PC-9 (cell line): ENCODE measurements at regions not wholly inside any gene's neighbourhood (a gene's known extent, or its start where the extent isn't known, plus 50 kb on each side); places are given as distances from the start of the nearest gene placed in this dataset.

Experiments
- EZH2 ChIP-seq: fragments of 200-600 bp; sonication (generic); IDR thresholded peaks from 2 replicates; pipeline ENCODE4 v1.8.0; 2017; ENCODE audit warnings: antibody characterized with exemption, low read depth
- TF ChIP-seq, protein P1 (sequence below): fragments of 200-600 bp; sonication (generic); conservative IDR thresholded peaks from 2 replicates; pipeline ENCODE4 v1.6.1; 2017; ENCODE audit warnings: mixed run types, antibody characterized with exemption, mild to moderate bottlenecking, moderate library complexity

- TF ChIP-seq, protein P1, sequence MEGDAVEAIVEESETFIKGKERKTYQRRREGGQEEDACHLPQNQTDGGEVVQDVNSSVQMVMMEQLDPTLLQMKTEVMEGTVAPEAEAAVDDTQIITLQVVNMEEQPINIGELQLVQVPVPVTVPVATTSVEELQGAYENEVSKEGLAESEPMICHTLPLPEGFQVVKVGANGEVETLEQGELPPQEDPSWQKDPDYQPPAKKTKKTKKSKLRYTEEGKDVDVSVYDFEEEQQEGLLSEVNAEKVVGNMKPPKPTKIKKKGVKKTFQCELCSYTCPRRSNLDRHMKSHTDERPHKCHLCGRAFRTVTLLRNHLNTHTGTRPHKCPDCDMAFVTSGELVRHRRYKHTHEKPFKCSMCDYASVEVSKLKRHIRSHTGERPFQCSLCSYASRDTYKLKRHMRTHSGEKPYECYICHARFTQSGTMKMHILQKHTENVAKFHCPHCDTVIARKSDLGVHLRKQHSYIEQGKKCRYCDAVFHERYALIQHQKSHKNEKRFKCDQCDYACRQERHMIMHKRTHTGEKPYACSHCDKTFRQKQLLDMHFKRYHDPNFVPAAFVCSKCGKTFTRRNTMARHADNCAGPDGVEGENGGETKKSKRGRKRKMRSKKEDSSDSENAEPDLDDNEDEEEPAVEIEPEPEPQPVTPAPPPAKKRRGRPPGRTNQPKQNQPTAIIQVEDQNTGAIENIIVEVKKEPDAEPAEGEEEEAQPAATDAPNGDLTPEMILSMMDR: no peak
- TF ChIP-seq EZH2: no peak
Observed at GRCh38 chr13:109941221-109941620, 154.8 kb upstream of the IRS2 start.
